ENCODE measurements at regions not wholly inside any gene's neighbourhood (a gene's known extent, or its start where the extent isn't known, plus 50 kb on each side); places are given as distances from the start of the nearest gene placed in this dataset.

DNA sequence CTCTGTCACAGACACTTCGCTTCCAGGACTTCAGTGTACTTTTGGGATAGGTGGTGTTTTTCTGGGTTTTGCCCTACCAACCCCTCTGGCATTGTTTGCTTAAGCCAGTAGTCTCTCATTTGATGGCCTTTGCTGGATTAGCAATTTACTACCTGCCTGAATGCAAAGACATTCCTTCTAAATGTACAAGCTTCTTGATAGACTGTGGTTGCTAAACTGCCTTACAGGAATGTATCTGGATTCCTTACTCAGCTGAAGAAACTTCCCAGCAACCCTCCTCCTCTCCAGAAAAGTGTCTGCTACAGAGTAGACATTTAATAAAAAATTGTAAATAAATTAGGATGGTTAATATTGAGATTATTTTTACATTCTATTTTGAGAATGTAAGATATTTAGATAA lies 1916.7 kb downstream of the EFNA5 start:
- DNase-seq = no peak

DNA sequence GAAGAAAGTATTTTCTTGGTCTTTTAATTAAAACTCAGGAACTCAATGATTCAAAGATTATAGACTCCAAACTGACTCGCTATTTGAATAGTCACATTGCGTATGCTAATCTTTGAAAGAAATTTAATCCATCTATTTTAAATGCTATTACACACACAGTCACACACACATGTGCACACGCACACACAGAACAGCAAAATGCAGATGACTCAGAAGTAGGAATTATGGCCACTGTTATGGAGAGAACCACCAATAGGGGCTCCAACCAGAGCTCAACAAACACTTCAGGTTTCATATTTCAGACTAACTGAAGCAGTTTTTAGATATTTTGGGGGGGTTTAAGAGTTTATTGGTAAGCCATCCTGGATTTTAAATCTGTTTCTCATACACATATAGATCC lies 1917.9 kb downstream of the EFNA5 start:
- no peak for DNase-seq

DNA sequence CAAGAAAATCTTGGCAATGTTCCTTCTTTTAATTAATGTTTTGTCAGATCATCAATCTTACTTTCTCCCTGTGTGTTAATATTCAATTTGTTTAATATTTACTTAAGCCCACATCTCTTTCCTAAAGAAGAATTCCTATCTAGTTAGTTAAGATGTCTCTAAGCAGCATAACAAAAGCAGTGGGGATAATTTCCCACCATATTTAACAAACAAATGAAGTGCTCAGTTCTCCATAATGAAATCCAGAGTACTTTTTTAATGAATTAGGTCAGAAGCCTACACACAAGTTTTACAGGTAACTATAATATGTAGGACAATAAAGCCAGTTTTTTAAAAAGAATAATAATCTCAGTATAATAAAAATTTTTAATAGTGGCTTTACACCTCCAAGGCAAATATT lies 1918.8 kb downstream of the EFNA5 start:
- no peak for DNase-seq

DNA sequence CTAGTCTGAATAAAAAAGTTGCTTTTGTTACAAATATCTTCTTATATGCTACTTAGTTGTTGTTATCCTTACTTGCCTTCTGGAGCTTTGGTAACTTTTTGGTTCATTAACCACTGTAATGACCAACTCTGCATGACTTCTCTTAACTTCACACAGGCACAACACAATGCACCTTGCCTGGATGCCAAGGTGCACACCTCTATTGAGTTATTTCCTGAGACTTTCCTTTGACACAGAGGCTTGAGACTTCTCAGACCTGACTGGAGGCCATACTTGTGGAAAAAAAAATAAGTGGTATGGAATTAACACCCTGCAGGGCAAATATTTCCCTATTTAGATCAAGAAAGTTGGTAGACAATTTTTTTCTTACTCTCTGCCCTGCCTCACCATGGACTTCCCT lies 1925.6 kb downstream of the EFNA5 start:
- DNase-seq = no peak

DNA sequence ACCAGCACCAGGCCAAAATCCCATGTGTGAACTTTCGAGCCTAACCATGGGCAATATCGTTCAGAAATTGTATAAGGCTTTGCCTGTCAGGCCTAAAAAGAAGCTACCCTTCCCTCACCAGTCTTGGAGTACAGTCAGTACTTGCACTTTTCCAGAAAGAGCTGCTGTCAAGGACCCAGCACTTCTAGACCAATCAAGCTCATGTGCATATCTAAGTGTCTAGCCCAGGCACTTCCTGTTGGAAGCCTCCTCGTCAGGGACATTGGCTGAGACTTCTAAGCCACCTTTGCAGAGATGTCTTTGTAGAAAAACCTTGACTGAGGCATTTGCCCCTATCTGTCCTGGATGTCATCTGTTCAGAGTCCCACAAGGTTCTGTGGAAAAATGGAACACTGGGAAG lies 1930.5 kb downstream of the EFNA5 start:
- no peak for DNase-seq

DNA sequence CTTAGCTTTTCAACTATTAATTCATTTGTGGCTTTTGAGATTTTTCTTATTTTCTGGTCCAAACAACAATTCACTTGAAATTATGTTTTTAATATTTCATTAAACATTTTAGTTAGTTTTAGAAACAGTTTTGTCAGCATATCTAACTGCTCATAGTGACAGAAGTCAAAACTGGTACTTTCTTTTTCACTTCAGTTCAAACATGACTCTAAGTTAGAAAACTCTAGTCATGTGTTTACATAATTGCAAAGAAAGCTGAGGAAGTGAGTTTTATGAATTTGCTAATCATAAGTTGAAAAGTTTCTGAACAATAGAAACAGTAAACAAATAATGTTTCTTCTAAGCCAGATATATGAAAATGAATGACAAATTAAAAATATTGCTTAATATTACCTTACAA lies 1931.0 kb downstream of the EFNA5 start:
- no peak for DNase-seq

DNA sequence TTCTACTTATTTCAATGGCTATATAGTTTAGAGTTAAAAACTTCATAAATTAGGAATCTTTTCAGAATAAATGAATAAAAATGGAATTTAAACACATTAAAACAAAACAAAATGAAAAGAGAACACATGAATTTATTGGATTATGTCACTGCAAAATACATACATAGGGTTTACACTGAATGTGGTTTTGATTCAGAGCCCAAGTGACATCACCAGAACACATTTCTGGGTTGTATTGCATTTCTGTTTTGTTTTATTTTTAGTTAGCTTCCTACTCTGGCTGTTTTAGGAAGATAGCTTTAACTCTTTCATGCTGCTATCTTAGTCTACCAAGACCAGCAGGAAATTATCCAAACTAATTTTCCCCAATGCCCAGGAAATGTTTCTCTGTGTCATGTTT lies 1935.0 kb downstream of the EFNA5 start:
- no peak for DNase-seq

DNA sequence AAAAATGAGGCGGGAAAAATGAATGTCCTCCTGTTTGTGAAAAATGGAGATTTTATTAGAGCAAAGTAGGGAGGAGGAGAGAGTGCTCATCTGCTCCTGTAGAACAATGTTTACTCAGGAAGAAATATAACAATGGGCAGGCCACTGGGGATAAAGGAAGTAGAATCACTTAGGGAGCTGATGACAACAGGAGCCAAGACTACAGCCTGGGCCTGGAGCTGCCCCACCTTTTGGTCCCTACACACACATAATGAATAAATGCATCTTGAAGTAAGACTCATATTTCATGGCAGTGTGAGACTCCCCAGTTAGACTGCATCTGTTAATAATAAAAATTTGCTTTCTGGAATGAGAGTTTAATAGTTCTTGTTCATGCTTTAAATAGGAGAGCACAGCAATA lies 1939.8 kb downstream of the EFNA5 start:
- DNase-seq = no peak

DNA sequence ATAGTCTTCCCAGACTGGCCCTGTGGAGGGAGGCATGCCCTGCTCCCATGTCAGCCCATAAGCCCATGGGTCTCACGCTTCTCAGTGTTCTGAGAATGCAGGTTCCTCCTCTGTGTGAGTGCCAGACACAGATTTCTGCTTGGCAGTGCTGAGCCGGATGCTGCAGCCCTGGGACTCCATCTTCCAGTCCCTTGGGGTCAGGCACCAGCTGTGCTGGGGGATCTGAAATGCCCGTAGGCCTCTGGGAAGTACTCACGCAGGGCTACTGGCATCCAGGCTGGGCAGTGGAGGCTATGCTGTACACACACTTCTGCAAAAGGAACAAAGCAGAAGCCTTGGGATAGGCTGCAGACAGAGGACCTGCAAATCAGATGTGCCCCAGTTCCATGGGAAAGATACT lies 1944.6 kb downstream of the EFNA5 start:
- no peak for DNase-seq

DNA sequence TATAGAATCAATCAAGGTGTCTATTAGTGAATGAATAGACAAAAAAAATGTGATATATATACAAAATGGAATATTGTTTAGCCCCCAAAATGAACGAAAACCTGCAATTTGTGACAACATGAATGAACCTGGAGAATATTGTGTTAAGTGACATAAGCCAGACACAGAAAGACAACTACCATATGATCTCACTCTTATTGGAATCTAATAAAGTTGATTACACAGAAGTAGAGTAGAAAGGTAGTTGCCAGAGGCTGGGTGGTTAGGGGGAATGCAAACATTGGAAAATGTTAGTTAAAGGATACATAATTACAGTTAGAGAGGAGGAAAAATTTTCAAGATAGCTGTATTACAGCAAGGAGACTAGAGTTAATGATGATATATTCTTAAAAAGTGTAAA lies 1962.3 kb downstream of the EFNA5 start:
- DNase-seq = no peak

DNA sequence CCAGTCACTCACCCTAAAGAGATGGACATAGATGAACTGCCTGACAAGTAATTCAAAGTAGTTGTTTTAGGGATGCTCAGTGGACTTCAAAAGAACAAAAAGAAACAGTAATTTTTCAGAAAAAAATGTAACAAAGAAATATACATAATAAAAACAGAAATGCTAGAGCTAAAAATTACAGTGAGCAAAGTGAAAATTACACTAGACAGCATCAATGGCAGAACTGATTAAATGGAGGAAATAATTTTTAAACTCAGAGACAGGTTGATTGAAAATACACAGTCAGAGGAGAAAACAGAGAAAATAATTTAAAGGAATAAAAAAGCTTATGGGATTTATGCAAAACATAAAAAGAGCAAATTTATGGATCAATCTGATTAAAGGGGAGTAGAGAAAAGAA lies 1968.4 kb downstream of the EFNA5 start:
- DNase-seq = no peak

DNA sequence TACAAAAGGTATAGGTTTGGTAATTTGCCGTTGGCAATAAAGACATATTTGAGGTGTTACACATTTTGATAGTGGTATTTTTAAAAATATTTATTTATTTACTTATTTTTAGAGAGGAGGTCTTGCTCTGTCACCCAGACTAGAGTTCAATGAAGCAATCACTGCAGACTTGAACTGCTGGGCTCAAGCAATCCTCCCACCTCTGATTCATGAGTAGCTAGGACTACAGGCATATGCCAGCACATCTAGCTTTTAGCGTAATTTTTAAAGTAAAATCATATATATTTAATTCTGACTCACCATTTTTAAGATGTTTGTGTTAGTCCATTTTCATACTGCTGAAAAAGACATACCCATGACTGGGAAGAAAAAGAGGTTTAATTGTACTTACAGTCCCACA lies 1974.3 kb downstream of the EFNA5 start:
- DNase-seq = no peak

DNA sequence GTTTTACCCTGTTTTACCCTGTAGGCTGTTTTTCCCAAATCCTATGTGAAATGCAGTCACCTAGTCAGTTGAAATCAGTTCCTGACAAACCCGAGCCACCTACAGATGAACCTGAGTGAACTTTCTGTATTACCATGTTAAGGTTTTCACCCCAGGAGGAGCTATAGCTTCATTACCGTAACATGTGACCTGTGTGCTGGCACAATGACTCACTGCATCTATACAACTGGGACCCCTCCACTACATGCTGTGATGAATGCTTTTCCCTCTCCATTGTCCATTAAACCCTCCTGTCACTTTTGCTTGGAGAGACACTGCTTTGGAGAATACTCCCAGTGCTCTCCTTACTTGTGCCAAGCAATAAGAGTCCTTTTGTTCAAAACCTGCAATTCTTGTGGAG lies 1974.8 kb downstream of the EFNA5 start:
- DNase-seq = no peak

DNA sequence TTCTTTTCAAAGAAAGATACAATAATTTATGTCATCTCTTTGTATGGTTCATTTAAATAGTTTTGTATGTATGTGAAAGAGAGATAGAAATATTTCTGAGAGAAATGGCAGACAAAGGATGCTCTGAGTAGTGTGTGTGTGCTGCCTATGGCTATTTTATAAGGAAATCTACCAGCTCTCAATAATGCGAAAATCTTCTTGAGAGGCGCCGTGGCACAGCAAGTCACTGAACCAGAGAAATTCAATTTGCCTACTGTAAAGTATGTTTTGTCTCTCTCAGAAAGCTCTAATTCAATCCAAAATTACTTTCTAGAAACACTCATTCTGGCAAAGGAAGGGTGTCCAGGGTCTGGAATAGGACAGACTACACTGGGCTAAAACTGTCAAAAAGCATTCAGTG lies 1981.1 kb downstream of the EFNA5 start:
- DNase-seq = no peak

DNA sequence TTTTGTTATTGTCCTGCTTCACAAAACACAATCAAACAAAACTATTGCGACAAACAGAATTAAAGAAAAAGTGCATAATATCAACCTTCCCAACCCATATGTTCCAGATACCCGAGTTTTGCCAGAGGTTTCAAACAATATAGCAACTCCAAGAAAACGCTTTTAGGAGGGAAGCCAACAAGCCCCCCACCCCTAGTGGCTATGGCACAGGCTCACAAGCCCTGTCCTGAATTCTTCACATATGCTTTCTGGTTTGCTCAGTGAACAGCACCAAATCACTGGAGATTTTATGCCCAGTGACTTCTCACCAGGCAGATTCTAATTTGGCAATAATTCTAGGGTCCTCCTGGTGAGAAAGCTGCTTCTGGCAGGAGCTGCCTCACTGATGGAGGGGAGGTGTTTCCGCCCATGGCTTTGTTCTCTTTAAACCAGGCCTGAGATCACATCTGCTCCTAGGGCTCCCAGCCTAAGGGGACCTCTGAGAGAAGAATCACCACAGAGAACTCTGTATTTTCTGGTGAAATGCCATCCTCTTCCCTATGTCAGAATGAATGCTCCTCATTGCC lies 1982.4 kb downstream of the EFNA5 start:
- DNase-seq = no peak

DNA sequence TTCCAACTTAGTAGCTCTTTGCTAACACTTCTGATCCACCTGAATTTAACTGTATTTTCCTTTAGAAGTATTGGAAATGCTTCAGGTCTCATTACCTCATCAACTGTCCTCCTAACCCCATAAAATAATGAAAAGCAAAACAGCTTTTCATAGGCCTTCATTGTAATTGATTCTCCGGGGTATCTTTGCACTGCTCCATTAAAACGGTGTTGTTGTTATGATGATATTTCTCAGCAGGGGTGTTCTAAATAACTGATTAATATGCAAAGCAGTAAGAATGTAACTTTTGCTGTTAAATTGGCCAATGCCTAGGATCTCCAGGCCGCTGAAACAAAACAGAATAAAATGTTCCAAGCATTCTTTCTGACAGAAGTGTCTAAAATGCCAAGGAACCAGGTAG lies 1983.2 kb downstream of the EFNA5 start:
- no peak for DNase-seq

DNA sequence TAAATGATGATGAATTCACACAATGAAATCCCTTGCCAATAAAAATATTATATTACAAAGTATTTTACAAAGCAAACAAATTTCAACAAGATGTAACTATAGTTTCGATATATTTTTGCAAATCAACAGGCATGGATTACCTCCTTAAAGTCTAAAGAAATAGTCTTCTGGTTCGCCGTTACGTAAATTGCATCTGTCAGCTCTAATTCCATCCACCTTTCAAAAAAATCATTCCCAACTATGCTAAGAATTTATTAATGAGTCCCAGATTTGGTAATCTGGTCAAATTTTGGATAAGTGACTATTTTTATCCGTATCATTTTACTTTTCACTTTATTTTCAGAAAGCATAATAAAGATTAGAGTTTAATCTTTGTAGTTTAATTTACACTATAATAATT lies 1984.9 kb downstream of the EFNA5 start:
- no peak for DNase-seq

DNA sequence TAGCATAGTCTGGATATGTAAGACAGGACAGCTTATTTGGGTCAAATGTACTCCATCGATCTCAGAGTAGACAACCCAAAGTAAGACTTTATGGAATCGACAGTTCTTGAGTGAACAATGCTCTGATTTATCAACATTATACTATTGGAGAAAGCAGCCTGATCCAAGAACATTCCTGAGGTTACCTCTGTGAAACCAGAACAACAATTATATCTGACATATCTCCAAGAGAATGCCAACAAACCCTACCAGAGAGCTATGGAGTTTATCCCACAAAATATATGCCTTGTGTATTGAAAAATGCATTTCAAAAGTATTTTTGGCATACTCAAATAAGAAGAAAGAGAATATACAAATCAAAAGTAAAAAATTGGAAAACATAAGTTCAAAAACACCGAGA lies 1985.9 kb downstream of the EFNA5 start:
- no peak for DNase-seq

DNA sequence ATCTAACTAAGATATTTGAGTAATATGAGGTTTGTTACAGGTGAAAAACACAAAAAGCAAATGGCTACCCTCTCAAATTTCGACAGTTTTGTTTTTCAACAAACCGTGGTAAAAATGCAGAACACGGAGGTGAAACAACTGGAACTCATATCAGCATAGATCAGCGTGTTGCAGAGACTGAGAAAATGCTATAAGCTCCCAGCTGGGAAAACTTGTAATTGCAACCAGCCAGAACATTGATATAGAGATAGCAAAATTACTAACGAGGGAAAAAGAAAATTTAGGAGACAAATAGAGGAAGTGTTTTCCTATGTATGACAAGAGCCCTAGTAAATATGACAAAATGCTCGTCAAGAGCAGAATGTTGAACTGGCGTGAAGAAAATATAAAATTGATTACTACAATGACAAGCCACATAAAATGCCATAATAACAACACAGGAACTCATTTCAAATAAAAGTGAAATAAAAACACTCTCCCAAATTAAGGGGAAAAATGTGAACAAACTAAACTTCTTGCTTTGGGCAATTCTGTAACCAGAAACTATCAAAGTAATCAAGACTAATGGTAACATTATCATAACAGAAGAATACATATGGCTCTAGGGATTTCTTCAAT lies 1989.8 kb downstream of the EFNA5 start:
- DNase-seq = no peak

DNA sequence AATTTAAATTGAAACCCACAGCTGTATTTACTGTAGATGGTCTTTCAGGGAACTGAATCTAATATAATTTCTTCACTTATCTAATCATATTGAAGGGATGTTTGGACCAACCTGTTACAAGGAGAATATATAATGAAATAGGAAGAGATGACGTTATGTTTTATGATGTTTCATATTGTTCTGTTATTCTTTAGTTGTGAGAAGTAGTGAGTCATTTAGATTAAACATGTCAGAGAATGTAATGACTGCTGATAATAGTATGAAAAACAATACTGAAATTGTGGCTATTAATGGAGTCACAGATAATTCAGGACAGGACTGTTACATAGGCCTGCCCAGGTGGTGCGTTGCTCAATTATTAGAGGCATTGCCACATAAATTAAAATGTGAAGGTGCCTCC lies 1993.4 kb downstream of the EFNA5 start:
- DNase-seq = no peak

DNA sequence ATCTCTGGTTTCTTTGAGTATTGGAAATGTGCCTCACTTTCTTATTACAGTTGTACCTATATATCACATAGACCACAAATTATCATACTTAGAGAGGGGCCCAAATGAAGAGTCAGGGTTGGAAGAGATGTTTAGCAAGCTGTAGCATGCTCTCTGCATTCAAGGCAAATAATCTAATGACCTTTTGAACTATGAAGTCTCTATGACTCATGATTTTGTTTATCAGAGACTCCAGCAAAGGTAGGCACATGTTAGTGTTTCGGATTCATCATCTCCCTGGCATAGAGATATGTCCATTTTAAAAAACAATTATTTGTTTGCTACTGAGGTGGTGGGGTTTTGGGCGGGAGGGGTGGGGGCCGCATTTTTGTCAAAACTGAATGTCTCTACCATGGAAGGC lies 2000.1 kb downstream of the EFNA5 start:
- no peak for DNase-seq

DNA sequence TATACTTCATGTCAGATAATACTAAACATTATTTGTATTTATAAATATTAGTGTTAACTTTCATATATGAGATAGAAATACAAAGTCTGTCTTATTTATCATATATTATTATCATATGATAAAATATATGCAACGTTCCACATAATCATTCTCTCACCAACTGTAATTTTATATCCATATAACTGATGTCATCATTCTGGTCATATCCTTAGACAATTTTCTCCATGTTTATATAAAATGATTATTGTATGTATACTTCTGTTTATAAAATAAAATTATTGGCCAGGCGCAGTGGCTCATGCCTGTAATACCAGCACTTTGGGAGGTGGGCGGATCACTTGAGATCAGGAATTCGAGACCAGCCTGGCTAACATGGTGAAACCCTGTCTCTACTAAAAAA lies 2007.1 kb downstream of the EFNA5 start:
- DNase-seq = no peak

DNA sequence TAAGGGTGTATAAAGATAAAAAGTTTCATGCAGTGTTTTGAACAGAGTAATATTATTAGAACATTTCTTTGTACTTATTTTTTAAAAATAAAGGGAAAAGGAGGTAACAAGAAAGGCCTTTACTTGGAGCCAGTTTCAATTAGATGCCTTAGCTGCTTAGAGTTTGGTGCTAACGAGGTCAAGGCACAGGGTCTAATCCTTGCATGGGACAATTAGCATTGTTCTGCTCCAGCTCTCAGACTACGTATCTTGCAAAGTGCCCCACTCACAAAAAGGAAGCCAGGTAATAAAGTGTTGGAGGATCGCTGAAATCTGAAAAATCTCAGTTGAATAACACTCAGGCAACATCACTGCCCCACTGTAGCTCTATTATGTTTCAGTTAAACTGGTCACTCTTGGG lies 2011.3 kb downstream of the EFNA5 start:
- DNase-seq = no peak

DNA sequence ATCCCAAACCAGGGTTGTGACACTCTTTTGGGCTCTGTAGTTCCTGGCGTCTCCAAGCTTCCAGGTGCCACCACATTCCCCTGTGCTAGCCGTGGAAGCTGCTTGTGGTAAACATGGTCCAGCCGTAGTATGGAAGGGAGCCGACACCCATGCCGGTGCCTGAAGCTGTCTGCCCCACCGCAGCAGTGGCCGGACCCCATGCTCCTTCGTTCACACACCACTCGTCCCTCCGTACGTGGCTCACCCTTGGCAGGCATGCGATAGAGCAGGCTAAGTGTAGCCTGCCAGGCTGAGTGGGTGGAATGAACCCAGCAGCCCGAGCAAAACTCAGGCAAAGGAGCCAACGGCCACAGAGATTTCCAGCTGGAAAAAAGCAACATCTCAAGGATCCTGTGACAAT lies 2030.4 kb downstream of the EFNA5 start:
- no peak for DNase-seq

DNA sequence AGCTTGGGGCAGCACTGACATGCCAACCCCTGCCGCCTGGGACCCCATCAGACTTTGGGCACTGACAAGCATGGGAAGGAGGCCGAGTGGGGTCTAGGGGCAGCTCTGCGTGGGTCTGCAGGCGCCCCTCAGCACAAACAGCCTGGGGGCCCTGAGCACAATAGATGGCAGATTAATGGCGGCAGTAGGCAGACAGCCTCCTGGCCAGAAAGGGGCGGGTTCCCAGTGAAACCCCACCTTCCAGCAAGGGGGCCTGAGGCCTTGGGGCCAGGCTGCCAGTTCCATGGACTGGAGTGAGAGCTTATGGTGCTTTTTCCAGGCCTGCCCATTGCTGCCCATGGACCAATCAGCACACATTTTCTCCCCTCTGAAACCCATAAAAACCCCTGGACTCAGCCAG lies 2031.2 kb downstream of the EFNA5 start:
- DNase-seq = no peak

DNA sequence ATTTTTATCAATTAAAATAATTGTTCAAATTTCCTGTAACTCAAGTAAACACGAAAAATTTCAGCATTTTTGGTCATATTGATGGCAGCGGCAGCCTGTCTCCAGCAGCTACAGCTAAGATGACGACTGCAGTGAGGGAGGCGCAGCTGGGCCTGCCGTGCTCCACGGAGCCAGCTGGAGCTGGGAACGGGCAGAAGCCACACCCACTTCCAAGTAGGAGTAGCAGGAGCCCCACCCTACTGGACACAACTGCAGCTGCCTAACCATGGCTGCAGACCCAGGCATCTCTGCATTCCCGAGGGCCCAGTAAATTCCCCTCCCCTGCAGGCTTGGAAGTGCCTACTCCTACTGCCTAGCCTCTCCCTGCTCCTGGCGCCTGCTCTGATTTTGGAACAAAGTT lies 2031.7 kb downstream of the EFNA5 start:
- no peak for DNase-seq
